Urothelium cell line (cell line): ENCODE measurements at regions not wholly inside any gene's neighbourhood (a gene's known extent, or its start where the extent isn't known, plus 50 kb on each side); places are given as distances from the start of the nearest gene placed in this dataset.
A peak's percentile ranks its signal among the peaks of the same experiment; 100 is the strongest.
"Not testable (repeated sequence)": the region's sequence is repeated elsewhere in the genome, so short reads cannot be mapped to it uniquely, and the experiment has no call there.

Source experiments
- DNase-seq: peaks from one replicate; pipeline ENCODE4 v3.0.0; 2011; ENCODE audit warnings: low spot score, mixed read lengths
- FAIRE-seq: peaks from 2 replicates; lab custom pipeline; 2011; peaks lifted over from hg19 to GRCh38; lab: Jason Lieb, UNC

DNA sequence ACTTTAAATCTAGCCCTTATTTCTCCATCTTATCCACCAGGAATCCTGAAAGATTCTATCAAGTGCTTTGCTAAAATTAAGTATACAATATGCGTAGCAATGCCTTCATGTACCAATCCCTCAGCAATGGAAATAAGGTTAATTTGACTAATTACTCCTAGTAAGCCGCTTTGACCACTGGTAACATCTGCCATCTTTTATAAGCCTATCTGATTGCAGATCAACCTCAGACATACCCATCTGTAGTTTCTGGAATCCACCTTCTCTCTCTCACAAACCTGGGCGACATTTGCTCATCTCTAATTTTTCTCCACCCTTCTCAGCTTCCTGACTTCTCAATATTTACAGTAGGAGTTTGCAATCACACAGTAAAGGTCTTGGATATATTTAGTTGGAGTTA is 138.8 kb upstream of the CRHR1 start:
- no peak for FAIRE-seq
- DNase-seq, result no peak

DNA sequence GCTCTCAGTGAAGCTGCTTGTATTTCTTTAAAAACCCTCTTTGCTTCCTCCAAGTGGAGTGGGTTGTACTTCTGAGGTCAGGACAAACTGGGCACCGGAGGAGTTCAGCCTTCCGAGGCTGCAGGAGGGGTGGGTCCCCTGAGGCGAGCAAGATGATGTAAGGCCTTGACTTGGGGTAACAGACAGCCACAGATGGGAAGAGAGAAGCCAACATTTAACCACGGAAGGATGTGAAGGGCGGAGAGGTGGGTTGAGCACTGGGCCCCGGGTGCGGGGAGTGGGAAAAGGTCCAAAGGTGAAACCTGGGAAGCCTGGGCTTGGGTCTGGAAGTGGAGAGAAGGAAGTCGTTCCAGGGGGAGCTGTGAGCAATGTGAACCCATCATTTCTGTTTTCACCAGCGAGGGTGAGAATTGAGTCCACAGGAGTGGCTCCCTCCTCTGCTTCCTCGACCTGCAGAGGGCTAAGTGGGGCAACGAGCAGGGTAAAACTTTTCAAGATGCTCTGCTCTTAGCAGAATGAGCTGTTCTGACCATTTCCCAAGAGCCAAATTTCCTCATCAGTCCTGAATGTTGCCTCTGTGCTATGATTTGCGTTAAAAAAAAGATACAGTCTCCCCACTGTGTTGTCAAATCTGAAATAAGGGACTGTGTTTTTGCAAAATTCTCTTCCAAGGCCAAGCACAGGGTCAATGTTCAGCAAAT is 137.7 kb upstream of the CRHR1 start:
- DNase-seq, result no peak
- no peak for FAIRE-seq

DNA sequence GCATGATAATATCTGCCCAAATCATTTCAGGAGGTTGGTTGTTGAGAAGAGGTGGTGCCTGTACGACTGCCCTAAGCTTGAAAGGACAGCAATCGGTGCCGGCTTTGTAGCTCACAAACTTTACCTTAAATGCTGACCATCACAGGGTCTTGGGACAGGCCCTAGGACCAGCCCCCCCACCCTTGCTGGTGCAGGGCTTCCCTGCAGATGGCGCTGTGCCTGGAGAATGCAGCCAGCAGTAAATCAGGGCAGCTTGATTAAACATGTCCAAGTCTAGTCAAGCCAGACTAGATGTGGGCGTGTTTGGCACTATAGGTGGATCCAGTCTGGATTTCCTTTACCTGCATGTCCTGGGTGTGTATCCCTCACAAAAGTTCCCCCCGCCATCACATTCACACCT is 135.5 kb upstream of the CRHR1 start:
- FAIRE-seq, result peak; percentile 30
- no peak for DNase-seq

DNA sequence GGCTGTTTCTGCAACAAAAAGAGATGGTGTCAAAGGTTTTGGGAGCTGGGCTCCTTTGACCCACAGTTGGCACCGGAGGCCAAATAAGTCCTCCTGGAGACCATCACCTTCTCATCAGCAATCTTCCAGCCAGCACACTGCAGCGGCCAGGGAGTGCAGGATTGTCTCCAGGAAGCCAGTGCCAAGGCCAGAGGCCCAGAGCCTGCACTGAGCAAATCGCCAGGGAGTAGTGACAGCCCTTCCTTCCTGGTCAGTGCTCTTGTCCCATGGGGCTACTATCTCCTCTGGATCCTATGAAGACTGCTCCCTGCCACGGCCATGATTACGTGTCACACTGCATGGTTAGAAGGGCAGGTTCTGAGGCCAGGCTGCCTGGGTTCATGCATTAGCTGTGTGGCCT is 134.3 kb upstream of the CRHR1 start:
- DNase-seq (no peak), FAIRE-seq (no peak)

DNA sequence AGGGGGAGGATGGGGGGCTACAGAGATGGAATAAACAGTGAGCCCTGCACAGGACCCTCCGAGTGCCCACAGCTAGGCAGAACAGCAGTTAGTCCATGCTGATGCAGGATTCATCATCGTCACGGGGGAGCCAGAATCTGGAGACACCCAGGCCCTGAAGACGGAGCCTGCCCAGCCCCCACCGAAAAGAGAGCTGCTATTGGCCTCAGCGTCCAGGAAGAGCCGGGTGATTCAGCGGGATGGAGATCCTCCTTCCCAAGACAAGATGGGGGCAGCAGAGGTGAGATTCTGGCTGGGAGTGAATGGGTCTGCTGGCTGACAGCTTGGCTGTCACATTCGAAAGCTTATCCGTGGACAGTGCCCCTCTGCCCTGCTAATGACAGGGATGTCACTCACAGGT is 133.6 kb upstream of the CRHR1 start:
- DNase-seq (no peak), FAIRE-seq (no peak)

DNA sequence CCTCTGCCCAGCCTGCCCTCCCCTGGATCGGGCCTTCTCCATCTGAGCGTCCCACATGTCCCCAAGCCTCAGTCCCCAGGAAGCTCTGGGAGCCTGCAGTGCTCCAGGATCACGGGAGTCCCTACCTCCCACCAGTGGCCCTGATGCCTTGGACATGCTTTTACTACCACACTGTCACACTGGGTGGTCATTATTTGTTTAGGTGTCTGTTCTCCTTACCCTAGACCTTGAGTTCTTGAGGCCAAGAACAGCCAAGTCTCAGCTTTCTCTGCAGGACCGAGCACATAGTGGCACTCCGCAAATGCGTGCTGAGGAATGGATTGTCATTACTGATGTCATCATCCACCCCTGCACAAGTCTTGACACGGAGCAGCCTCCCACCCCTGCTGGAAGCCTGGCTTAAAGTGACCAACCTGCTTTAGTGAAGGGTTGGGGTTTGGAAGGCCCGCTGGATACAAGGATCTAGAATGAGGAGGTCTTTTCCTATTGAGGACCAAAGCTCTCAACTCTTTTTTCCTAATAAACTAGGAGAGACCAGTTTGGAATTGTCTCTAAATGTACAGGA is 132.9 kb upstream of the CRHR1 start:
- FAIRE-seq (no peak), DNase-seq (no peak)

DNA sequence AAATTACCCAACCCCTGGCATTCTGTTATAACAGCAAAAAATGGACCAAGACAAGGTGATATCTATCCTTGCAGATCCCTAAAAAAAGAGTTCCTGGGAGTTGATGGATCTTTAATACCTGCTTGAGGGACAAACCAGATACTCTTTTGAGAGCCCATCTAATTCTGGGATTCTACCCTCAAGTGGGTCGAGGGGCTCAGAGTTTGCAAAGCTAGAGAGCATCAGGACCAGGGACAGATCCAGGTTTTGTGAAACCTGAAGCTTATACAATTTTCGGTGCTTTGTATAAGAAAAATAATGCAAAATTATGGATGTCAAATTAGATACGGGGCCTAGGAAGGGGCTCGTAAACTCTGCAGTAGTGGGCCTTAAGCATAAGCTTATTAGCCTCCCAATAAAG is 130.5 kb upstream of the CRHR1 start:
- FAIRE-seq, result no peak
- DNase-seq, result no peak

DNA sequence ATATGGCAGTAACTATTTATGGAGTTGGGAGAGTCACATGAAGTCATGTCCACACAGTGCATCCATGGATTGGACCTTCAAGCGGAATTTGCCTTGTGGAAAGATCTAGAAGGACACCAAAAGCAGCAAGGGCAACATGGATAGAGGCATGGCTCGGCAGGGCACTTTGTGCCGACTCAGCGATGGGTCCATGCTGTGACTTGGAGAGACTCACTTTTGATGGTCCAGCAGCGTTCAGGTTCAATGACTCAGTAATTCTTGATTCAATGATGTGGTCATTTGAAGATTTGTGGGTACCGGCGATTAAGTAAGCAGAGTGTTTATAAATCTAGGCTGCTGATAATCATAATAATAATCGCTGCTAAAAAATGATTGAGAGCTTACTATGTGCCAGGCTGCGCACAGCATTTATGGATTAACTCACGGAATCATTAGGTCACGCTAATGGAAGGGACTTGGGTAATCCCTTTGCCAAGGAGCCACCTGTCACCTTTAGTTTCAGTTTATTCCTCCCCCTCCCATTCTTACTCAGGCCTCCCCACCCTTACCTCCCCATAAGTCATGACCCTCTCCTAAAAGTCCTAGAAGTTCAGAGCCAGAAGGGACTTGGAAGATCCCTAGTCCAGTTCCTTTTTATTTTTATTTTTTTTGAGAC is 127.5 kb upstream of the CRHR1 start:
- FAIRE-seq (no peak), DNase-seq (no peak)

DNA sequence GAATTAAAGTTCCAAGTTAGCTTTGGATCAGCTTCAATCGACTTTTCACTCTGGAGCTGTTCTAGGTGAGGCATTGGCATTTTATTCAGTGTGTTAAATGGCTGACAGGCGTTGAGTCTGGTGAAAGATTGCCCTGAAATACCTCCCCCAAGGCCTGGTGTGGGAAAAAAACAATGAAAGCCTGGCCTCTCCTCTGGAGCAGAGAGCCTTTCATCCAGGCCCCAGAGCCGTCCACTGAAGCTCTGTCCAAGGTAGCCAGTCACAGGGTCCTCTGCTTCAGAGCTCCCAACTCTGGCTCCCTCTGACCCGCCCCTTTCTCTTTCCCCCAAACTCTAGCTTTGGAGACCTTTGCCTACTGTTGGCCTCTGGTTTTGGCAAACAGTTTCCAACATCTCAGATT is 123.6 kb upstream of the CRHR1 start:
- DNase-seq (no peak), FAIRE-seq (no peak)

DNA sequence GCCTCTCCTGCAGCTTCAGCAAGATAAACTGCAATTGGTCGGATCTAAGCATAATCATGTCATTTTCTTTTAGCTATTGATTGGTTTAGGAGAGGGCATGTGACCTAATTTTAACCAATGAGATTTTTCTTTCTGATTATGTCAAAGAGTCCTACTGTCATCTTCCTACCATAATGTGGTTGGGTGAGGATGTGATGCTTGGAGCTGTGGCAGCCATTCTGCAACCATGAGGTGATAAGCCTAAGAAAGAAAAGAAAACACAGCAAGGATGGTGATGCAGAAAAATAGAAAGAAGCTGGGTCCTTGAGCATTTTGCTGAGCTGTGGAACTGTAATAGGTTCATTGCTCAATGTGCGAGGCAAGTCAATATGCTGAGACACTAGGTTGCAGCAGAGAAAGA is 121.7 kb upstream of the CRHR1 start:
- FAIRE-seq, result no peak
- no peak for DNase-seq

DNA sequence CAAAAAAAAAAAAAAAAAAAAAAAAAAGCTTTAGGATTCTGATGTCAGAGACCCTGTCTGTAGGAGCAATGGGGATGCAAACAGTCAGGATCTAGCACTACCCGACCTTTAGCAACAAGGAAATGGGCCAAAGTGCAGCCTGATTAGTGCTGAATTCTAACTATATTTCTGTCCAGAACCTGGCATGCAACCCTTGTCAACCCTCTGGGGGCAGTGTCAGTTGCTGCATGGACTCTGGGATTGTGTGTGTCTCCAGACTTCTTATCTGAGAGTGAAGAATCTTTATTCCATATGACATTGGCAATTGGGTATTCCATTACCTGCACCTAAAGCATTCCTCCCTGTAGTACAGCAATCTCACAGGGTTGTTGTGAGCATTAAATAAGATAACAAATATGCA is 120.3 kb upstream of the CRHR1 start:
- DNase-seq (no peak), FAIRE-seq (no peak)

DNA sequence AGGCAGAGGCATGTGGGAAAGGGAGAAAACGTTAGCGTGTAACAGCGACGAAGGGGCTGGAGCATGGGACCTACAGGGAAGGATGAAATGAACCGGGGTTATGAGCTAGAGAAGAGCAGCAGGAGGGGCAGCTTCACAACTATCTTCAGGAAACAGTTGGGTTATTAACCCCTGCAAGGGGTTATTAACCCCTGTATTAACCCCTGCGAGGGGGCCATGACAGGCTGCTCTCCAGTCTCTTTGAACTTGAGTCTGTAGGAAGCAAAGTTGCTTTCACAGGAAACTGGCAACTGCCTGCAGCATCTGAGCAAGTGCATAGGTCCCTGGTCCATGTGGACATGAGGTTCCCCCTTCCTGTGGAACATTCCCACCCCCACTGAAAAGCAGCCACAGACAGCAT is 119.2 kb upstream of the CRHR1 start:
- DNase-seq (no peak), FAIRE-seq (no peak)

DNA sequence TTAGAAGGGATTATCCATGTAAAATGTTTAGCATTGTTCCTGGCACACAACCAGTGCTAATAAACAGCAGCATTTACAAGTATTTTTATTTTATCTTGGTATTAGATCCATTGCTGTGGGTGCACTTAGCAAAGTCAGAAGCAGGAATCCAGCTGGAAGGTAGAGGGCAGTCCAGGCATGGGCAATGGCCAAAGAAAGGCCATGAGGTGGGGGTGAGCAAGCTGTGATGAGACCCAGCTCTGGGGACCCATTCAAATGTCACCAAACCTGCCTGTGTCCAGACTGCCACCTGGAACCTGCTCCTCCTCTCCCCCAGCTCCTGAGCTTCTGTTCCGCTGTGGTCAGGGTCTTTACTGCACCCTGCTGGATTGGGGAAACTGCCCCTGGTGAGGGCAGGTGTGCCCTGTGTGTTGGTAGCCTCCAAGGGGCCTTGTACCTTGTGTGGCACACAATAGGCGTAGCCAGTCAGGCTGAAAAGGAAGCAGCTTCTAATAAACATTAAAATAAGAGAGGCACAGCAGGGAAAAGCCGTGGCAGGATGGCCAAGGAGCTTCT is 118.0 kb upstream of the CRHR1 start:
- FAIRE-seq, result no peak

DNA sequence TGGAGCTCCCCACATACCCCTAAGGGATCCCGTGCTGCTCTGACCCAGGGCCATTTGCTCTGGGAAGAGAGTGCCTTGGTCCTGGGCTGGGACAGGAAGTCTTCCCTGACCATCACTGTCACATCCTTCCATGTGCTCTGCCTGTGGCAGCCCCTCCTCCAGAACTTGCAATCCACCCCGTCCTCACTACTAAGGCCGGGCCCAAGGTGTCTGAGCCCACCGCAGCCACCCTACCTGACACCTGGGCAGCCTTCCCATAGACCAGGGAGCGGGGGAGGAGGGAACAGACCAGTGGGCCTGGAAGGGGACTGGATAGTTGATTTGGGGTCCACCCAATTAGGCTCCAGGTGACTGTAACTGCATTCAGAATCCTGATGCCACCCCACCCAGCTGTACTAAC is 117.5 kb upstream of the CRHR1 start:
- FAIRE-seq, result no peak
- DNase-seq, result no peak

More for the DNA sequence above, 118.0 kb upstream of the CRHR1 start:
- DNase-seq, result no peak

DNA sequence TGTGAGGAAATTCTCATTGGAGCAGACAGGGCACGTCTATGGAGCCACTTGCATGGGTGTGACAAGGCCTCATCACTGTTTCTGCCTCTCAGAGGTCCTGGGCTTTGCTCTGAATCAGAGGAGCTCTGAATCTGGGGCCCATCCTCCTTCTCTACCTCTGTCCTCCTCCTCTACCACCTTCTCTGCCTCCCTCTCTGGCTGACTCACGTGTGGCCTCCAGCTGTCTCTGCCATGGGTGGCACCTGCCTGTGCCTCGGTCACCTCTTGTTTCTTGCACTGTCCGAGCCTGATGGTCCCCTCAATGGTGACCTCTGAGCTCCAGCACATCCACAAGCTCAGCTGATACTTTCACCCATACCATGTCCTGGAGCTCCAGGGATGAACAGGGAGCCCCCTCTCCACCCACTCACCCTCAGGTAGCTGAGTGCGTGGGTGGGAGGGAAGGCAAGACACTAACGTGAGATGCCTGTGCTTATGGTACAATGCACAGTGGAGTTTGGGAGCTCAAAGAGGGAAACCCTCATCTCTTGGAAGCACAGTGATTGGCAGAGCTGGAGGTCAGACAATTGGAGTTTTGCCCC is 116.4 kb upstream of the CRHR1 start:
- DNase-seq (no peak), FAIRE-seq (no peak)

DNA sequence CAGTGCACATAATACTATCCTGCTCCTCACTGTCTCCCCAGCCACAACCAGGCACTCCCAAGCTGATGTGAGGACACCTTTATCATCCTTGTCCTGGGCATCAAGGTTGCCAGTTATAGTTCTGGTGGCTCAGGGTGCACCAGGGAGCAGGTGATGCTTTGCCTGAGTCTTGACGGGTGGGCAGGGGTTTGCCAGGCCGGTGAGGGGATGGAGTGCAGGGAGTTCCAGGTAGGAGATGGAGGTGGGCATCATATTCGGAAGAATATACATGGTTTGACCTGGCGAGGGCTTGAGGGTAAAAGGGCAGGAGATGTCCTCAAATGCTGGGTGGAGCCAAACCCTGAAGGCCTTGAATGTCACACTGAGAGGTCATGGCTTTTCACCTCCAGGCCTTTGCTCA is 115.8 kb upstream of the CRHR1 start:
- no peak for DNase-seq
- no peak for FAIRE-seq

DNA sequence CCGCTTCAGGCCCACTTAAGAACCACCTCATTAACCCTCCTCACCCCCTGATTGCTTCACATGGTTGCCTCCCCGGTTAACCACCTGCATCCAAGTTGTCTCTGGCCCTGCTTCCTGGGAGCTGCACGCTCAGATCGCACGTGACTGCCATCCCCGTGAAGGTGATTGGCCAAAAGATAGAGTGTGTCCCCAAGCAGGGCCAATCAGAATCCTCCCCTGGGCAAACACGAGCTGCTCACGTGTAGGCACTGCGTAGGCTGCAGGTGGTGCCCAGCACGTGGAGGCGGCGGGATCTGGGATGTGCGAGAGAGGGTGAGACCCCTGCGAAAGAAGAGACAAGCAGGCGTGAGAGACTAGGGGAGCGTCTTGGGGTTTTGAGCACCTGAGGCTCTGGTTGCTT is 111.8 kb upstream of the CRHR1 start:
- FAIRE-seq (no peak), DNase-seq (no peak)

DNA sequence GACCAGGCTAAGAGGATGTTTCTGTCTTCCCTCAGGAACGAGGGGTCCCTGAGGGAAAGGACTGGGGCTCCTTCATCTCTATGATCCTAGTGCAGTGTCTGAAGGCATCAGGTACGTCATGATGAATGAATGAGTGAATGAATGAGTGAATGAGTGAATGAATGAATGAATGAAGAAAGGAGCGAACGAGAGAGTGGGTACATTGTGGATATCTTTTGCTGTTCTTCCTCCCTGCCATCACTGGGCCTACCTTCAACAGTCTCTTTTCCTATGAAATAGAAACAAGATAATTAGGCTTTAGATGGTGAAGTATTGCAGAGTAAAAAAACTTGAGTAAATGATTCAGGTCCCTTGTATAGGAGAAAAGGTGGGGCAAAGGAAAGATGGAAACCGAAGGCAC is 111.3 kb upstream of the CRHR1 start:
- no peak for FAIRE-seq
- DNase-seq, result no peak

DNA sequence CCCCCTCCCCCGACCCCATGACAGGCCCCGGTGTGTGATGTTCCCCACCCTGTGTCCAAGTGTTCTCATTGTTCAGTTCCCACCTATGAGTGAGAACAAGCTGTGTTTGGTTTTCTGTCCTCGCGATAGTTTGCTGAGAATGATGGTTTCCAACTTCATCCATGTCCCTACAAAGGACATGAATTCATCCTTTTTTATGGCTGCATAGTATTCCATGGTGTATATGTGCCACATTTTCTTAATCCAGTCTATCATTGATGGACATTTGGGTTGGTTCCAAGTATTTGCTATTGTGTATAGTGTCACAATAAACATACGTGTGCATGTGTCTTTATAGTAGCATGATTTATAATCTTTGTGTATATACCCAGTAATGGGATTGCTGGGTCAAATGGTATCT is 110.4 kb upstream of the CRHR1 start:
- DNase-seq, FAIRE-seq: not testable (repeated sequence)

DNA sequence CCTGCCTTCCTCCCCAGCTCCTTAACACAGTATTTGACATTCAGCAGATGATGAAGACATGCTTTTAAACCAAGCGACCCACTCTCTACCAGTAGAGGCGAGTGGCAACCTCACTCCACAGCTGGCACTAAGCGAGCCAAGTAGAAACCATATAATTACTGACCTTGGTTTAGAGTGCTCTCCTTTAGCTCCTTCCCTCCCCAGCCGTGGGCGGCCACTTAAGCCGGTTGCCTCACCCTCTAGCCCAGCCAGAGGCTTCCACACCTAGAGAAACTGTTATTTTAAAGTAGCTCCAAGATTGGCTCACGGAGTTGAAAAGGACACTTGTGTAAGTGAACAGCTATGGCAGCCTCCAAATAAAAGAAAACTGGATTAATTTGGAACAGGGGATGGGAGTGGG is 109.1 kb upstream of the CRHR1 start:
- DNase-seq, result no peak
- FAIRE-seq, result no peak

DNA sequence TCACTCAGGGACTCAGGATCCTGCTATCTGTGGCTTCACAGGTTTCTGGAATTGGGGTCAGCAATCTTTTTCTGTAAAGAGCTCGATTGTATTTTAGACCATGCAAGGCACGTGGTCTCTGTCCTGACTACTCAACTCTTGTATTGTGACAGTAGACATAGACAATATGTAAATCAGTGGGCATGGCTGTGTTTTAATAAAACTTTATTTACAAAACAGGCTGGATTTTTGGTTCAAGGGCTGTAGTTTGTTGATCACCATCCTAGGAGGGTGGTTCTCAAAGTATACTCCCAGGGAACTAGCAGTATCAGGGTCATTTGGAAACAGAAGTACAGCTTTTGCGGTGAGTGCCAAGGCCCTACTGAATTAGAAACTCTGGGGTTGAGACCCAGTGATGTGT is 108.2 kb upstream of the CRHR1 start:
- DNase-seq (no peak), FAIRE-seq (no peak)

DNA sequence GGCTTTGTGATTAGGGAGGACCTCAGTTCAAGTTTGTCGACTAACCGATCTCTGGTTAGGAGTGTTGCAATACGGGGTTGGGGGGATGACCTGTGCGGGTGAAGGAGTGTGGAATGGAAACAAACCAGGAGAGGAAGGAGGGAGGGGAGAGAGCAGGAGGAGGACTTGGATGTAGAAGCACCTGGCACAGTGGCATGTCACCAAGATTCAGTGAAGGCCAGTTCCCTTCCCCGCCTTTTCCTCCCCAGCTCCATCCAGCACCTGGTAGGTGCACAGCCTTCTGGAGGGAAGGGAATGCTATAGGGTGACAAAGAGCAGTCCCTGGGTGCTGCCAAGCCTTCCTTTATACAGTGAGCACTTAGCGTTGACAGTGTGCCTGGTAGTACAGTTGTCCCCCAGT is 107.4 kb upstream of the CRHR1 start:
- no peak for FAIRE-seq
- DNase-seq, result no peak
